HG02973 (cell line): ENCODE measurements at regions not wholly inside any gene's neighbourhood (a gene's known extent, or its start where the extent isn't known, plus 50 kb on each side); places are given as distances from the start of the nearest gene placed in this dataset.

Experiments
- ATAC-seq: cut with Tn5 transposase; IDR thresholded peaks from one replicate; pipeline ENCODE4 v1.9.1; 2021; ENCODE audit warnings: moderate library complexity; ENCODE audit not compliant: unreplicated experiment

DNA sequence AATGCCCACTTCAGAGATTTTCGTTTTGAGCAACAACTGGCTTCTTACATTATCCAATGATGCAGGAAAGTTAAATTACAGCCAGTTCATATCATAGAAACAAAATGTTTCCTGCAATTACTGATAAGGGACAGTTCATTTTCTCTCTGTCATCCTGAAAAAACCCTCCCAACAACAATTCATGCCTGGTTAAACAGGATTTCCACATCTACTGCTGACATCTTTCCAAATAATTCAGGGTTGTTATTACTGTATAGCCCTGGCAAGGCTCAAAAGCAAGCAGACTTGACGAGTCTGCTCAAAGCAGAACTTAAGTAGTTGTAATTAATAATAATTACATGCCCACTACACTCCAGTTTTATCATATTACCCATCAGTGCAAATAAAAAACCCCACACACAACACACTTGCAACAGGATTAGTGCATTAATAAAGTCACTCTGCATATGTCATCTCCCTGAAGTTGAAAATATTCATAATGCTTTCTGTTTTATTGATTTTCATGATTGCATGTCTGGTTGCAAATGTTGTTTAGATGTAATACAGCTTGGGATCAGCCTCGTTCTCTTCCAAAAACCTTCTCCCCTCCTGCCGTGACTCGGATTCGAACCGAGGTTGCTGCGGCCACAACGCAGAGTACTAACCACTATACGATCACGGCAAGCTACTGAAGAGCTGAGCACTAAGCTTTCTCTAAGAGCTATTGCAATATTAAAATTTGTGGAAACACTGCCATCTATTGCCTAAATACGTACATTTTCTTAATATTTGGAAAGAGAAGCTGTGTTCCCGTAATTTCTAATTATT lies 119.6 kb upstream of the NFIB start:
- no peak for ATAC-seq

GRCh38 chr9:14432666-14433350 lies 118.9 kb upstream of the NFIB start:
- no peak for ATAC-seq

DNA sequence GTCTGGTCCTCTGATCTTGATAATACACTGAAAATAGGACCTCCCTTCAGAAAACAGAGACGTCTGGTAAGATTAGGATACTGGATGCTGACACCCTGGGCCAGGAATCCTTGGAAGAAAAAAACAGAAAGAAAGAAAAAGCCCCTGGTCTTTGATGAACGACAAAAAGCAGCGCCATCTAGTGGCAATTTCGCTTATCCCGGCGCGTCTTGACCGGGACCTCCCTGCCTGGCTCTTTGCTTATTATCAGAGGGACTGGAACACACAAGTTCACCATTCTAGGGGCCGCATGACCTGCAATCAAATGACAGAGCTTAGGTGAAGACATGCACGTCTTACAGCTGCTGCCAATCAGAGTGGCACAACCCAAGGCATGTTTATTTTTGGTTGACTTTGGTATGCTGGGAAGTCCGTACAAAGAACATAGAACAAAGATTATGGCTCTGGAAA lies 114.9 kb upstream of the NFIB start:
- ATAC-seq: no peak

DNA sequence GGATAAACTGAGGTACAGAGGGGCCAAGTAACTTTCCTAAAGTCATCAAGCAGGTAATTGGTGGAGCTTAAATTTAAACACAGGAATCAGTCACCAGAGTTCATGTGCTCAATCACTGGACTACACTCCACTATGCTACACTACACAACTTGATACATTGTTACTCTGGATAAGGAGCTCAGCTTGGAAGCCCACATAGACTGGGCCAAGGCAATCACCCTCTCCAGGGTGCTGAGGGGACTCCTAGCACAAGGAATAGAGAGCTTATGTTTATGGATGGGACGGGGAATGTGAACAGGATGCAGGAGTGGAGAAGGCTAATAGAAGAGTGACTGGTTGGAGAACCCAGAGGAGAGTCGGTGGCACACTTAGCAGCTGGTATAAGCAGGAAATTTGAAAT lies 113.5 kb upstream of the NFIB start:
- ATAC-seq: no peak

DNA sequence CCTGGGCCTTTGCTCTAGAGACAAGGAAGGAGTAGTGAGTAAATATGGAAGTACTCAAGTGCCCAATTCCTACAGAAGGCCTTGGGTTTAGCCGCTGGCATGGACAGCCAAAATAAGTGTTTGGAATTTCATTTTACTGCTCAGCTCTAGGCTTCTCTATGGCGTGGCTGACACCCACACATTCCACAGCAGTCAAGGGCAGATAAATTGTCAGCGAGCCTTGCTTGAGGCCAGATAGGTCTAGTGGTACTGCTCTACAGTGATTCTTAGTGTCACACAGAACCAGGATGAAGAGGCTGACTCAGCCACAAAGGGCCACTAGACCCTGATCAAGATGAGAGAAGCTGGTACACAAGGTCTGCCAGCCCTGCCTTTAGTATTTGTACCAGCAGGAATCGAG lies 111.0 kb upstream of the NFIB start:
- ATAC-seq: no peak

DNA sequence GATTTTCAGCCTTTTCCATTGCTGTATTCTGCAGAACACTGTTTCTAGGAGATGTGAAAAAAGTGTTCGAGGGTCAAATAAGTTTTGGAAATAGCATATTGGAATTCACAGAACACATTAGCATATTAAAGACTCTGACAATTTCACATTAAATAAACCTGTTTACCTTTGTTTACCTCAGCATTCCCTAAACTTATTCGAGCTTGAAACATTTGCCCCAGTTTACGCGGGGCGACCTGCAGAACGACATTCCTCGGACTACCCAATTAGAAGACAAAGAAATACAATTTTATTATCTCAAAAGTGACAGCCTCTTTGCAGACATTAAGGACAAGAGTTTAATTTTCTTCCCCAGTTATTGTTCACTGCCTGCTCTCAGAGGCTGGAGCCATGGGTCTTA lies 110.3 kb upstream of the NFIB start:
- ATAC-seq: no peak

- no peak for ATAC-seq
Measured at GRCh38 chr9:14423815-14424261, 109.9 kb upstream of the NFIB start.

GRCh38 chr9:14421291-14421690 lies 107.3 kb upstream of the NFIB start:
- no peak for ATAC-seq

DNA sequence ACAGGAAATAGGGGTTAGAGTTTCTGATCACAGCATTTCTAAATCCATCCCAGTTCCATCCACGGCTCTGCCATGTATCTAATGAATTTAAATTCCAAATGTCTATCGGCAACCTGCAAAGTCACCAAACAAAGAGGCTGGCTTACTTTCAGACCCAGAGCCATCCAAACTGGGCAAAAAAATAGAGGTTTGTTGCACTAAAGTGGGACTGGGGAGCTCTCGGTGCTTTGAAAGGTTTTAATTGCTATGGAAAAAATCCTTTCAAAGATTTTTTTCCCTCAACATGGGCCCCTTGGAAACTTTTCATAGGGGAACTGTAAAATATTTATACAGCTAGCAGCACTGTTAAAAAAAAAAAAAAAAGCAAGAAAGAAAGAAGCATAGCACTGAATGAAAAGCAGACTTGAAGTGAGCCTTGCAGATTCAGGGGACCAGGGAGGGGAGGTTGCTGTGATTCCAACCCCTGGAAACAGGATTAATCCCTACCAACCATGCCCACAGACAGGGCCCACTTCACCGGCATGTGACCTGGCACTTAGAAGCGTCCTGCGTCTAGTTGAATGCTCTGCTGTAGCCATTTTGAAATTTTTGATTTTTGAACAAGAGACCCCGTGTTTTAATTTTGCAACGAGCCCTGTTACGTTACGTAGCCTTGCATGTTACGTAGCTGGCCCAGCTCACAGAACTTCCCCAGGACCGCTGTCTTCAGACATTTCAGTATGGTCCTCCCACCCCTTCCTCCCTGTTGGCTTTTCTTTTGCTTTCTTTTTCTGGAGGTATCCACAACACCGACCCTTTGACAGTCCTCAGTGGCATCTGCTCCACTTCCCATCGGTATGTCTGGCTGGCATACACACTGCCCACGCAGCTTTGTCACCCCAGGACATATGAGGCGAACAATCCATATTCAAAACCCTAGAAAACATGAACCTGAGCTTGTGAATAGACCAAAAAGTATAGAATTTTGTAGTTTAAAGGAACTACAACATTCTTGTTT lies 105.3 kb upstream of the NFIB start:
- no peak for ATAC-seq

- ATAC-seq: no peak
Measured at GRCh38 chr9:14418301-14418940, 104.5 kb upstream of the NFIB start.

- ATAC-seq: no peak
Measured at GRCh38 chr9:14417237-14417636, 103.3 kb upstream of the NFIB start.

GRCh38 chr9:14415947-14416346 lies 102.0 kb upstream of the NFIB start:
- no peak for ATAC-seq

GRCh38 chr9:14413812-14414211 lies 99.9 kb upstream of the NFIB start:
- ATAC-seq: no peak

DNA sequence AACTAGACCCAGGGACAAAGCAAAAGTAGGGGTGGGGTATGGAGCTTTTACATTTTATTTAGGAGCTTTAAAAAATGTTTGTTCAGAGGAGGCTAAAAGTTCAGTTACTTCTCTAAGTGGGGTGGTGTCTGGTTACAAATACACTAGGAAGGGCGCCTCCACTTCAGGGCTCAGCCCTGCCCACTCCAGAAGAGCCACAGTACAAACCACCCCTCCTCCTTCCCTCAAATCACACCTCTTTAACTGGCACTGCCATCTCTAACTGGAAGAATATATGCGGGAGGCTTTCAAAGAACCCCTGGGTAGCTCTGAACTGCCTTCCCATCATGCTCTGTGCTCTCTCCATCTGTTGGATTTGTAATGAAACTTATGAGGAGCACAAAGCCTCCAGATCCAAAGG lies 98.8 kb upstream of the NFIB start:
- no peak for ATAC-seq

DNA sequence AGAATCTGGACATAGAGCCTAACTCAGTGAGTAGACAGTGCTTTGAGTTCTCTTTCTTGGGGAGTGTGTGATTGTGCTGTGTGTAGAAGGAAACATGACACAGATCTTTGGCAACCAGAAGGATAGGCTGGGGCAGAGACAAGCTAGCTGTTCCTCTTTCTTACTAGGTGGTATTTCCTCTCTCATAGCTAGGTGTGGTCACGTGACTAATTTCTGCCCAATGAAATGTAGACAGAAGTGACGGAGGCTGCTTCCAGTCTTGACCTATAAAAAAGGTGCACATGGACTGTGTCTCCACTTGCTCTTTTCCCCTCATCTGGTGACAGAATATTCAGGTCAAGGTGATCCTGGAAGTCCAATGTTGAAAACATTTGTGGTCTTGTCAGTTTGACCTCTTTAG lies 92.5 kb upstream of the NFIB start:
- ATAC-seq: no peak

GRCh38 chr9:14405176-14405706 lies 91.3 kb upstream of the NFIB start:
- ATAC-seq: no peak

DNA sequence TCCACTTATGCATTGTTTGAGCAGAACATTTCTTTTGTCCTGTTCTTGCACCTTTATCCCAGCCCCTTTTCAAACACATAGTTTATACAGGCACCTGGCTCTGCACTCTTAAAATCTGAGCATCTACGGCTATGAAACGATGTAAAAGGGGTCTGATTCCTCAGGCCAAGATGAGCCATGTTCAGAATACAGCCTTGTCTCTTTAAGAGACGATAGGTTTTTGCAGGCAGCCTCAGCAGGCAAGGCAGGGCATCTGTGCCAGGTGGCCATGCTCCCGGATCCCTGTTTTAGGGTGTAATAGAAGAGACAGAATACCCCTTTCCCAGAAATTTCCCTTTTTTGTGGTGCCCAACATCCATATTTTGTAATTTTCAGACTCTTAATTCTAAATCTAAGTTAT lies 89.1 kb upstream of the NFIB start:
- ATAC-seq: no peak

DNA sequence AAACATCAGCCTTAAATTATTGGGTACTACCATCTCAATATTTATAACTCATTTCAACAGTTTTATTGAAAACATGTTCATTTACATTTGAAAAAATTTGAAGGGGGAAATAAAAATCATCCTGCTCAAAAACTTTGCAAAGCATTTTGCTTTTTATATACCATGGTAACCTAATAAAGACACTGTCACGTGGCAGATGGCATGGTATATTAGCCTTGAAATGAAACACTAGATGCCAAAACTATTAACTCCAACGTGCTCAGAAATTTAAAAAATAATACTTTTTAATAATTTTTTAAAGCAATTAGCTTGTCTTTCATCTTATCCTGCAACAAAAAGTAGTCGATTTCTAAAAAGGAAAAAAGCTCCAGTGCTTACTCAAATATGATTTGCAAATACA lies 88.6 kb upstream of the NFIB start:
- ATAC-seq: no peak

GRCh38 chr9:14401911-14402310 lies 88.0 kb upstream of the NFIB start:
- ATAC-seq: no peak

- ATAC-seq: no peak
Measured at GRCh38 chr9:14400658-14400995, 86.7 kb upstream of the NFIB start.
